ENCODE measurements at regions not wholly inside any gene's neighbourhood (a gene's known extent, or its start where the extent isn't known, plus 50 kb on each side); places are given as distances from the start of the nearest gene placed in this dataset.

DNA sequence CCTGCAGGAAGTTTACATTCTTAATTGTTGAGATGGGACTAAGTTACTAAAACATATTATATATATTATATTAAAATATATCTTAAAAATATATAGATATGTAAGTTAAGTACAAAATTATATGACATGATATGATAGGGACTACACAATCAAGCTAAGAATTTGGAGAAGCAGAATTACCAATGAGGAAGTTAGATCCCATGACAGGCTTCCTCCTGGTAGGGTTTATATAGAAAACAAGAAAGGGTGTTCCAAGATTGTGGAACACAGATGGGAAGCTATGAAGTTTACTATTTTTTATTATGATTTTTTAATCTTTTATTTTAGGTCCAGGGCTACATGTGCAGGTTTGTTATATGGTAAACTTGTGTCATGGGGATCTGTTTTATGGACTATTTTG, 260.8 kb upstream of the ZFHX3 start:
- Histone ChIP-seq H2BK15ac (ENCODE audit: low read depth, low read length) (no peak overlapping the region), H3K4me2 (ENCODE audit: low read depth, low read length) (no peak overlapping the region), H2BK120ac (ENCODE audit: low read depth, low read length) (no peak overlapping the region), H3K4ac (ENCODE audit: low read depth, low read length) (no peak overlapping the region), H4K20me1 (ENCODE audit: insufficient read depth, low read length) (no peaks in the 10 kb centered on the region), H3K56ac (ENCODE audit: extremely low read depth, insufficient read depth, low read length) (no peak overlapping the region), H2BK20ac (ENCODE audit: low read depth, low read length) (no peak overlapping the region), H3K4me3 (ENCODE audit: insufficient read depth, low read depth, low read length) (no peak overlapping the region), H4K91ac (ENCODE audit: insufficient read depth, low read depth, low read length) (no peak overlapping the region), H3K9me1 (ENCODE audit: insufficient read depth, low read length) (no peaks in the 10 kb centered on the region), H3K79me1 (ENCODE audit: low read depth in 1 of 2, low read length in 2 of 2) (no peaks in the 10 kb centered on the region), H3K23ac (ENCODE audit: low read depth, low read length) (no peak overlapping the region), H2AK5ac (ENCODE audit: low read depth, low read length) (no peak overlapping the region), H3K27ac (ENCODE audit: insufficient read depth, low read length) (no peak overlapping the region), H2BK5ac (ENCODE audit: low read depth, low read length, poor library complexity, severe bottlenecking) (no peak overlapping the region), H3K18ac (ENCODE audit: low read depth, low read length) (no peak overlapping the region), H2AFZ (replicated peaks; ENCODE audit: low read length, poor library complexity) (no peak overlapping the region), H3K36me3 (ENCODE audit: control insufficient read depth, insufficient read depth, low read length) (no peaks in the 10 kb centered on the region), H4K5ac (ENCODE audit: low read depth, low read length) (no peak overlapping the region), H4K8ac (ENCODE audit: low read depth in 2 of 2, low read length in 2 of 2) (no peak overlapping the region), H3K14ac (replicated peaks; ENCODE audit: low read depth, low read length) (no peak overlapping the region), H3K27me3 (ENCODE audit: control insufficient read depth, insufficient read depth, low read length) (no peaks in the 10 kb centered on the region; the same call in 1 of the 2 replicates), H3K9ac (ENCODE audit: low read depth, low read length) (no peak overlapping the region), H3K9me3 (ENCODE audit: control insufficient read depth, insufficient read depth, low read length) (no peaks in the 10 kb centered on the region), H2AK9ac (replicated peaks; ENCODE audit: low read depth, low read length, poor library complexity) (no peak overlapping the region), H3K4me1 (ENCODE audit: control insufficient read depth, insufficient read depth, low read length) (no peaks in the 10 kb centered on the region)
- dilution Hi-C loops (cut with HindIII; ENCODE audit: low sequenced_read_pairs, unreplicated experiment): no loop called here
- TF ChIP-seq CHD1 (IDR thresholded peaks at IDR 0.05; ENCODE audit: low read depth, low read length) (no peak), MXI1 (IDR thresholded peaks at IDR 0.05; ENCODE audit: borderline replicate concordance, low read depth, low read length) (no peak), NFE2L2 (IDR thresholded peaks at IDR 0.05; ENCODE audit: low read depth, low read length) (no peak), FOS (IDR thresholded peaks at IDR 0.05; ENCODE audit: low read depth, low read length) (no peak)
- ATAC-seq (ENCODE audit: low read depth): no peak
- no peak for DNase-seq
- POLR2A ChIA-PET (ENCODE audit: unreplicated experiment): no interaction called here
- intact Hi-C loops (cut with micrococcal nuclease): no loop called here
- no TSS peak for BruUV-seq (replicated peaks)
- CTCF ChIA-PET: interaction anchor here (0.6 to 1.0 kb wide), 2 partner anchors 10 to 1631 kb away, joined by 3 to 4 read pairs; no protein-coding TSS in a partner anchor
- in situ Hi-C loops (cut with MboI; ENCODE audit: low sequenced_read_pairs): no loop called here
